ENCODE measurements at regions not wholly inside any gene's neighbourhood (a gene's known extent, or its start where the extent isn't known, plus 50 kb on each side); places are given as distances from the start of the nearest gene placed in this dataset.

DNA sequence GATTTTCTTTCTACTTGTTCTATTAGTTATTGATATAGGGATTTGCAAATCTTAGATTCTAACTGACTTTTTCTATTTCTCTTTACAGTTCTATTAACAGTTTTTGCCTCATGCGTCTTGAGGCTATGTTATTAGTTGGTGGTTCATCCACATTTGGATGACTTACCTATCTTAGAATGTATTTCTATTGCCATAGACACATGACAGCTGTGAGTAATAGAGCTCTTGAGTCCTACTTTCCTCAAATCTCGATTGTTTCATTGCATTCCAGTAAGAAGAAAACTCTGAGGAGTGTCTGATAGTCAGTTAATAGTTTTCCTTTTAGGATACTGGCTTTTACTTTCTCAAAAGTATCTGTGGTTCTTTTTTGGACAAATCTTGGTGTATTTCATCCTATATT, 241.4 kb upstream of the ZNF32 start:
- Histone ChIP-seq H3K4me1 (peaks cover 4 to 43% (median 13%) of the 10 kb centered on the region in 9 donors), H3K27ac (no peak overlapping the region), H3K36me3 (no peaks in the 10 kb centered on the region), H3K9me3 (peaks cover 0 to 4% (median 0%) of the 10 kb centered on the region in 11 donors), H3K27me3 (no peaks in the 10 kb centered on the region), H3K4me3 (no peak overlapping the region)
- intact Hi-C loops (cut with DNase I) = no loop called here
- 76 to 77% methylated on average over 2 of the region's 2 CpGs for WGBS, 2 donors
- no peak for ATAC-seq
- TF ChIP-seq, protein P1, sequence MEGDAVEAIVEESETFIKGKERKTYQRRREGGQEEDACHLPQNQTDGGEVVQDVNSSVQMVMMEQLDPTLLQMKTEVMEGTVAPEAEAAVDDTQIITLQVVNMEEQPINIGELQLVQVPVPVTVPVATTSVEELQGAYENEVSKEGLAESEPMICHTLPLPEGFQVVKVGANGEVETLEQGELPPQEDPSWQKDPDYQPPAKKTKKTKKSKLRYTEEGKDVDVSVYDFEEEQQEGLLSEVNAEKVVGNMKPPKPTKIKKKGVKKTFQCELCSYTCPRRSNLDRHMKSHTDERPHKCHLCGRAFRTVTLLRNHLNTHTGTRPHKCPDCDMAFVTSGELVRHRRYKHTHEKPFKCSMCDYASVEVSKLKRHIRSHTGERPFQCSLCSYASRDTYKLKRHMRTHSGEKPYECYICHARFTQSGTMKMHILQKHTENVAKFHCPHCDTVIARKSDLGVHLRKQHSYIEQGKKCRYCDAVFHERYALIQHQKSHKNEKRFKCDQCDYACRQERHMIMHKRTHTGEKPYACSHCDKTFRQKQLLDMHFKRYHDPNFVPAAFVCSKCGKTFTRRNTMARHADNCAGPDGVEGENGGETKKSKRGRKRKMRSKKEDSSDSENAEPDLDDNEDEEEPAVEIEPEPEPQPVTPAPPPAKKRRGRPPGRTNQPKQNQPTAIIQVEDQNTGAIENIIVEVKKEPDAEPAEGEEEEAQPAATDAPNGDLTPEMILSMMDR (IDR thresholded peaks at IDR 0.05) = no peak
- DNase-seq = no peak

DNA sequence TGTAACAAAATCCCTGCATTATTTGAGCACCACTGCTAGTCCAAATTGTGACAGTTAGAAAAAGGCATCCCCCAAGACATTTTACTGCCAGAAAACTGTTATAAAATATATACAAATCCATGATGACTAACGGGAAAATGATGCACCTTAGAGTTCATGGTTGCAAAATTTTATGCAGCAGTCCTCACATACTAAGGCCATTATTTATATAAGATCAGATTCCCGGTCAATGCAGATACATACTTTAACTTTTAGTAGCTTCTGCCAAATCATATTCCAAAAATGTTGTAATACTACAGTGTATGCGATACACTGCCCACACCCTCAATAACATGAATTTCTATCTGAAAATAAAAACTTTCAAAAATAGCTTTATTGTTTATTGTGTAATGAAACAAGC, 239.9 kb upstream of the ZNF32 start:
- DNase-seq (no peak), ATAC-seq (no peak)
- Histone ChIP-seq H3K9me3 (peaks cover 0 to 4% (median 0%) of the 10 kb centered on the region in 11 donors), H3K36me3 (no peaks in the 10 kb centered on the region), H3K27me3 (no peaks in the 10 kb centered on the region), H3K4me3 (no peak overlapping the region), H3K4me1 (peaks cover 4 to 45% (median 13%) of the 10 kb centered on the region in 9 donors), H3K27ac (peak overlapping the region in 2 of 10 donors; percentile 37 to 42)
- intact Hi-C loops (cut with DNase I) = loop anchor here in 1 of 10 donors (10.0 kb wide), 1 partner anchor 194 kb away; no protein-coding TSS in a partner anchor
- 71 to 72% methylated on average over 3 of the region's 3 CpGs for WGBS, 2 donors
- TF ChIP-seq, protein P1 (IDR thresholded peaks at IDR 0.05) = no peak

DNA sequence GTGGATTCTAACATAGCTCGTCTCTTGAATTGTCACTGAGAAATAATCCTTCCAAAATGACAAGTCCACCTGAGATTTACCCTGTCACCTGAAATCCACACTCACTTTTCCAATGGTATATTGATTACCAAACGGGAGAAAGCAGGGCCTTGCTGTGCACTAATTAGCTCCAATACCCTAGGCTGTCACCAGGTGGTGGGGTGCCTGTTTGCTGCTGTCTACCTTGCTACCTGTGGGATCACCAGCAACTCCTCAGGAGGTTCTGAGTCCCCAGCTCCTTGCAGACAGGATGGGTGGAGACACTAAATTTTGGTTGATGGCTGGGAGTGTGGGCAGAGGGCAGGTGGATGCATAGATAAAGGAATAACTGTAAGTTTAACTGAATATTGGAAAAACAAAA, 237.2 kb upstream of the ZNF32 start:
- TF ChIP-seq, protein P1 (IDR thresholded peaks at IDR 0.05) = peak in 1 of 9 donors; percentile 7
- DNase-seq (no peak), ATAC-seq (no peak)
- Histone ChIP-seq H3K9me3 (peaks cover 0 to 4% (median 0%) of the 10 kb centered on the region in 11 donors), H3K27me3 (no peaks in the 10 kb centered on the region), H3K27ac (peak overlapping the region in 1 of 10 donors; percentile 22), H3K36me3 (no peaks in the 10 kb centered on the region), H3K4me3 (no peak overlapping the region), H3K4me1 (peaks cover 0 to 47% (median 2%) of the 10 kb centered on the region in 9 donors)
- intact Hi-C loops (cut with DNase I) = loop anchor here in 1 of 10 donors (10.0 kb wide), 1 partner anchor 191 kb away; no protein-coding TSS in a partner anchor
- 96% methylated on average over 2 of the region's 2 CpGs for WGBS, 2 donors

DNA sequence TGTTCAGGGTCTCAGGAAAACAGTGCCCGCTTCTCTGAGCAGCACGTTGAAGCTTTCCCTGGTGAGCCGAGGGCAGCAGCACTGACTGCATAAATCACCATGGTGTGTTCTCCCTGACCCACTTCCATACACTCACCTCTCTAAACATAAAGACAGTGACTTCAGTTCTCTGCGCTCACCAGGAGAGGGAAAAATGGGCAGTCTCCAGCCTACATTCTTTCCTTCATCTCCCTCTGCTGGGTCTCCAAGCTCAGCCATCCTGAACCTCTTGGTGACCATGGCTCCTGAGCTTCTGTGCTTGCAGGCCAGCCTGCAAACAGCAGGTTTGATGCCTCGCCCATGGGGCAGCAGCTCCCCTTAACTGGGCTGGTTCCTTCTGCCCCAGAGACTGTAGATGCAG, 236.6 kb upstream of the ZNF32 start:
- H3K9me3 ChIP-seq = peaks cover 0 to 4% (median 0%) of the 10 kb centered on the region in 11 donors
- H3K4me3 ChIP-seq = no peak overlapping the region
- DNase-seq (no peak), ATAC-seq (no peak)
- no peaks in the 10 kb centered on the region for H3K27me3 ChIP-seq
- peak overlapping the region in 1 of 10 donors; percentile 22 for H3K27ac ChIP-seq
- H3K4me1 ChIP-seq = peaks cover 0 to 53% (median 3%) of the 10 kb centered on the region in 9 donors
- 96 to 97% methylated on average over 5 of the region's 5 CpGs for WGBS, 2 donors
- no peaks in the 10 kb centered on the region for H3K36me3 ChIP-seq
- intact Hi-C loops (cut with DNase I) = loop anchor here in 1 of 10 donors (10.0 kb wide), 1 partner anchor 190 kb away; no protein-coding TSS in a partner anchor
- TF ChIP-seq, protein P1 (IDR thresholded peaks at IDR 0.05) = no peak

All from heart right ventricle (tissue), 16 donors.